Retinal pigment epithelial cell (primary cell): ENCODE measurements at regions not wholly inside any gene's neighbourhood (a gene's known extent, or its start where the extent isn't known, plus 50 kb on each side); places are given as distances from the start of the nearest gene placed in this dataset.

ENCODE experiments used
- DNase-seq: peaks from one replicate; pipeline ENCODE4 v3.0.0-alpha.2; 2010; ENCODE audit warnings: low read depth
- H3K4me3 ChIP-seq: 2 replicates; pipeline ENCODE4 v1.5.1; 2011; ENCODE audit warnings: mild to moderate bottlenecking, low read length, control low read depth, moderate library complexity
- CTCF ChIP-seq: conservative IDR thresholded peaks from 2 replicates; pipeline ENCODE4 v1.5.1; 2011; ENCODE audit warnings: low read depth, low read length, control low read depth, inconsistent platforms

- no peak overlapping the region for H3K4me3 ChIP-seq
- DNase-seq = no peak
- TF ChIP-seq CTCF = no peak
Observed at GRCh38 chr6:133114973-133115372, 126.2 kb upstream of the EYA4 start.

GRCh38 chr6:133115946-133116345, 125.2 kb upstream of the EYA4 start:
- DNase-seq = no peak
- H3K4me3 ChIP-seq = no peak overlapping the region
- no peak for TF ChIP-seq CTCF

GRCh38 chr6:133128191-133128590, 113.0 kb upstream of the EYA4 start:
- DNase-seq = no peak
- TF ChIP-seq CTCF = no peak
- H3K4me3 ChIP-seq = no peak overlapping the region

GRCh38 chr6:133129556-133129955, 111.6 kb upstream of the EYA4 start:
- DNase-seq = no peak
- H3K4me3 ChIP-seq = no peak overlapping the region
- no peak for TF ChIP-seq CTCF

- no peak overlapping the region for H3K4me3 ChIP-seq
- peak; percentile 86 for DNase-seq
- TF ChIP-seq CTCF = no peak
Observed at GRCh38 chr6:133130863-133131262, 110.3 kb upstream of the EYA4 start.

- TF ChIP-seq CTCF = no peak
- H3K4me3 ChIP-seq = no peak overlapping the region
- DNase-seq = peak; percentile 32
Observed at GRCh38 chr6:133131621-133132465, 109.3 kb upstream of the EYA4 start.

GRCh38 chr6:133132466-133132971, 108.6 kb upstream of the EYA4 start:
- H3K4me3 ChIP-seq = no peak overlapping the region
- no peak for TF ChIP-seq CTCF
- no peak for DNase-seq
